MM.1S (cell line): ENCODE measurements at regions not wholly inside any gene's neighbourhood (a gene's known extent, or its start where the extent isn't known, plus 50 kb on each side); places are given as distances from the start of the nearest gene placed in this dataset.
"Not testable (repeated sequence)": the region's sequence is repeated elsewhere in the genome, so short reads cannot be mapped to it uniquely, and the experiment has no call there.

Experiments used
- DNase-seq: peaks from one replicate; pipeline ENCODE4 v3.0.0-alpha.2; 2015
- H2AFZ ChIP-seq: fragments of 300-600 bp; sonication (generic); 2 replicates; pipeline ENCODE4 v1.6.0; 2016; ENCODE audit warnings: antibody characterized with exemption, low read length
- H3F3A ChIP-seq: fragments of 300-600 bp; sonication (generic); 2 replicates; pipeline ENCODE4 v1.6.1; 2016; ENCODE audit warnings: mild to moderate bottlenecking, antibody characterized with exemption, low read length, moderate library complexity, mixed read lengths; ENCODE audit not compliant: insufficient read depth
- H3K27ac ChIP-seq: fragments of 300-600 bp; sonication (generic); 2 replicates; pipeline ENCODE4 v1.5.1; 2016; ENCODE audit warnings: mild to moderate bottlenecking, low read length
- H3K27me3 ChIP-seq: fragments of 300-600 bp; sonication (generic); replicated peaks from 2 replicates; pipeline ENCODE4 v1.6.0; 2016; ENCODE audit warnings: low read length; ENCODE audit not compliant: insufficient read depth
- H3K36me3 ChIP-seq: fragments of 300-600 bp; sonication (generic); replicated peaks from 2 replicates; pipeline ENCODE4 v1.6.1; 2016; ENCODE audit warnings: mild to moderate bottlenecking, low read length, mixed read lengths; ENCODE audit not compliant: insufficient read depth
- H3K4me1 ChIP-seq: fragments of 300-600 bp; sonication (generic); 2 replicates; pipeline ENCODE4 v1.6.1; 2016; ENCODE audit warnings: low read length, mixed read lengths
- H3K4me2 ChIP-seq: fragments of 300-600 bp; sonication (generic); 2 replicates; pipeline ENCODE4 v1.6.0; 2016; ENCODE audit warnings: low read depth, low read length
- H3K4me3 ChIP-seq: fragments of 300-600 bp; sonication (generic); 2 replicates; pipeline ENCODE4 v1.5.1; 2016; ENCODE audit warnings: low read length, mixed read lengths
- H3K79me2 ChIP-seq: fragments of 300-600 bp; sonication (generic); 2 replicates; pipeline ENCODE4 v1.6.1; 2016; ENCODE audit warnings: mixed run types, low read length, mixed read lengths
- H3K9ac ChIP-seq: fragments of 300-600 bp; sonication (generic); 2 replicates; pipeline ENCODE4 v1.6.1; 2016; ENCODE audit warnings: low read length, mixed read lengths
- H3K9me2 ChIP-seq: fragments of 300-600 bp; sonication (generic); replicated peaks from 2 replicates; pipeline ENCODE4 v1.6.1; 2016; ENCODE audit warnings: mild to moderate bottlenecking, low read length, mixed read lengths; ENCODE audit not compliant: insufficient read depth
- H3K9me3 ChIP-seq: fragments of 300-600 bp; sonication (generic); replicated peaks from 2 replicates; pipeline ENCODE4 v1.6.1; 2016; ENCODE audit warnings: mild to moderate bottlenecking, low read length, mixed read lengths; ENCODE audit not compliant: insufficient read depth
- H4K20me1 ChIP-seq: fragments of 300-600 bp; sonication (generic); 2 replicates; pipeline ENCODE4 v1.6.1; 2016; ENCODE audit warnings: mild to moderate bottlenecking, low read length, moderate library complexity, mixed read lengths; ENCODE audit not compliant: insufficient read depth
- CTCF ChIP-seq: fragments of 300-600 bp; sonication (generic); IDR thresholded peaks from 2 replicates; pipeline ENCODE4 v1.5.1; 2016; ENCODE audit warnings: antibody characterized with exemption, low read length, mixed read lengths
- EZH2 ChIP-seq: fragments of 300-600 bp; sonication (generic); optimal IDR thresholded peaks from 2 replicates; pipeline ENCODE3; 2017; ENCODE audit warnings: low read depth, mild to moderate bottlenecking, antibody characterized with exemption, low read length, mixed read lengths
- EZH2phosphoT487 ChIP-seq: fragments of 300-600 bp; sonication (generic); IDR thresholded peaks from 2 replicates; pipeline ENCODE4 v1.6.1; 2018; ENCODE audit warnings: antibody characterized with exemption, low read length

DNA sequence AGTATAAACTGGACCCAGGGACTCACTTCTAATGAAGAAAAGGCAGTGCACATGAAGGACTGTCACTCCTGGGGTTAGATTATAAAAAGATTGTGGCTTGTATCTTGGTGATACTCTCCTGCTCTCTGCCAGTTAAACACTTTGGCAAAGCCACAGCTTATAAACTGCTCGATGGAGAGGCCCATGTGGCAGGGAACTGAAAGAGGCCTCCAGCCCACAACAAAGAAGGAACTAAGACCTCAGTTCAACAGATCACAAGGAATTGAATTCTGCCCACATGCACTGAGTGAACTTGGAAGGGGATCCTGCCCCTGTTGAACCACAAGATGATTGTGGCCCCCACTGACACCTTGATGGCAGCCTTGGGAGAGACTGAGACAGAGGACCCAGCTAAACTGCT lies 363.8 kb downstream of the CBLN4 start:
- no peaks in the 10 kb centered on the region for H3K4me1 ChIP-seq
- H3K9me3 ChIP-seq, result no peaks in the 10 kb centered on the region
- no peak overlapping the region for H2AFZ ChIP-seq
- no peak overlapping the region for H3K27ac ChIP-seq
- H3K4me3 ChIP-seq, result no peak overlapping the region
- H3K9me2 ChIP-seq, result no peaks in the 10 kb centered on the region
- DNase-seq, result no peak
- H3K36me3 ChIP-seq, result no peaks in the 10 kb centered on the region
- no peak overlapping the region for H3K4me2 ChIP-seq
- no peaks in the 10 kb centered on the region for H3K79me2 ChIP-seq
- H4K20me1 ChIP-seq, result no peaks in the 10 kb centered on the region
- no peak overlapping the region for H3K9ac ChIP-seq
- no peak for TF ChIP-seq CTCF
- TF ChIP-seq EZH2phosphoT487, result no peak
- no peak for TF ChIP-seq EZH2
- H3F3A ChIP-seq, result no peaks in the 10 kb centered on the region
- no peaks in the 10 kb centered on the region for H3K27me3 ChIP-seq

DNA sequence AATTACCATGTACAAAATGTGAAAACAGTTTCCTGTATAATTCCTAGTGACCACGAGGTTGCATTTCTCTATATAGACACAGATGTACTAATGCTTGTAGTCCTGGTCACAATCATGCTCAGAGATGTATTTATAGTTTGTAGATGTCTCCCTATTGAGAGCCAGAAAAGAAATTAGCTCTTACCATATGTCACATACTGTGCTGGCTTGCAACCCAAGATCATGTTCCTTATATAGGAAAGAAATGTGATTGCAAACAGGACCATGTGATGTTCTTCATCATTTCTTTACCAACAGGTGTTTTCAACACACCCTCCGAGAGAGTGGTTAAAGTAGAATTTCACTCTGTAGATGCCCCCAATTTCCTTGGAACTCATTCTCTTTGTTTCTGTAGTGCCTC lies 369.4 kb downstream of the CBLN4 start:
- Histone ChIP-seq H3K27me3 (no peaks in the 10 kb centered on the region), H3K4me1 (no peaks in the 10 kb centered on the region), H3K4me3 (no peak overlapping the region), H3K36me3 (no peaks in the 10 kb centered on the region), H3K79me2 (no peaks in the 10 kb centered on the region), H3K27ac (no peak overlapping the region), H3K9me3 (no peaks in the 10 kb centered on the region), H3K9me2 (no peaks in the 10 kb centered on the region), H4K20me1 (no peaks in the 10 kb centered on the region), H3F3A (no peaks in the 10 kb centered on the region), H3K9ac (no peak overlapping the region), H2AFZ (no peak overlapping the region), H3K4me2 (no peak overlapping the region)
- TF ChIP-seq CTCF (no peak), EZH2phosphoT487 (no peak), EZH2 (no peak)
- DNase-seq, result no peak

GRCh38 chr20:55632592-55632991 lies 372.7 kb downstream of the CBLN4 start:
- Histone ChIP-seq H3K9me3 (no peaks in the 10 kb centered on the region), H3K9me2 (no peaks in the 10 kb centered on the region), H3K27ac (no peak overlapping the region), H3K9ac (no peak overlapping the region), H2AFZ (no peak overlapping the region), H4K20me1 (no peaks in the 10 kb centered on the region), H3K36me3 (no peaks in the 10 kb centered on the region), H3K79me2 (no peaks in the 10 kb centered on the region), H3K27me3 (no peaks in the 10 kb centered on the region), H3K4me2 (no peak overlapping the region), H3K4me1 (no peaks in the 10 kb centered on the region), H3F3A (no peaks in the 10 kb centered on the region), H3K4me3 (no peak overlapping the region)
- TF ChIP-seq EZH2phosphoT487, result no peak
- no peak for TF ChIP-seq EZH2
- TF ChIP-seq CTCF, result no peak
- no peak for DNase-seq

DNA sequence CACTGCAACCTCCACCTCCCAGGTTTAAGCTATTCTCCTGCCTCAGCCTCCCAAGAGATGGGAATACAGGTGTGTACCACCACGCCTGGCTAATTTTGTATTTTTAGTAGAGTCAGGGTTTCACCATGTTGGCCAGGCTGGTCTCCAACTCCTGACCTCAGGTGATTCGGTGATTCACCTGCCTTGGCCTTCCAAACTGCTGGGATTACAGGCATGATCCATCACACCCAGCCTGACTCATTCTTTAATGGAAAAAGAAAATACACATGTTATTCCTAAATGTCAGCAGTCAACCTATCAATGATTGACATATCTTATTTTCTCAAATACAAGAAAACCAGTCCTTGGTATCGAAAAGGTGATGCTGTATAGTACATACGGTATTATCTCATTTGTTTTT lies 376.2 kb downstream of the CBLN4 start:
- DNase-seq, H3K9ac ChIP-seq, H4K20me1 ChIP-seq, H2AFZ ChIP-seq, H3K27me3 ChIP-seq, H3F3A ChIP-seq, H3K79me2 ChIP-seq, H3K36me3 ChIP-seq, H3K4me3 ChIP-seq, H3K9me2 ChIP-seq, H3K27ac ChIP-seq, H3K4me2 ChIP-seq, H3K9me3 ChIP-seq, H3K4me1 ChIP-seq: not testable (repeated sequence)
